GM19239 (cell line): ENCODE measurements at regions not wholly inside any gene's neighbourhood (a gene's known extent, or its start where the extent isn't known, plus 50 kb on each side); places are given as distances from the start of the nearest gene placed in this dataset.
A peak's percentile ranks its signal among the peaks of the same experiment; 100 is the strongest.
"Not testable (repeated sequence)": the region's sequence is repeated elsewhere in the genome, so short reads cannot be mapped to it uniquely, and the experiment has no call there.

Experiments
- DNase-seq: peaks from one replicate; pipeline ENCODE4 v3.0.0; 2011; ENCODE audit warnings: low spot score; ENCODE audit not compliant: insufficient read length
- FAIRE-seq: peaks from 2 replicates; lab custom pipeline; 2011; peaks lifted over from hg19 to GRCh38; lab: Jason Lieb, UNC

- FAIRE-seq = no peak
- no peak for DNase-seq
Observed at GRCh38 chr5:78726571-78726970, 78.0 kb upstream of the LHFPL2 start.

DNA sequence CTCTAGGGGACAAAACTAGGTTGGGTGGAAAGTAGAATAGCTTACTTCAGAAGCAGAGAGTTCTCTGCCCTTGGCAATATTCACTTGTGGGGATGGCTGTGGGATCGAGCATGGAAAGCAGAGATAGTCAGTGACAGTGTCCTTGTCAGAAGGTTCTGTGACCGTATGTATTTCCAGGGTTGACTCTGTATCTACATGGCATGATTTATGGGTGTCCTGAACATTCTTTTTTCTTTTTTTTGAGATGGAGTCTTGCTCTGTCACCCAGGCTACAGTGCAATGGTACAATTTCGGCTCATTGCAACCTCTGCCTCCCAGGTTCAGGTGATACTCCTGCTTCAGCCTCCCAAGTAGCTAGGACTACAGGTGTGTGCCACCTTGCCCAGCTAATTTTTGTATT is 77.4 kb upstream of the LHFPL2 start:
- FAIRE-seq (peak; percentile 55), DNase-seq (no peak)

GRCh38 chr5:78724061-78724460 is 75.5 kb upstream of the LHFPL2 start:
- DNase-seq (no peak), FAIRE-seq (peak; percentile 79)

GRCh38 chr5:78720997-78721396 is 72.4 kb upstream of the LHFPL2 start:
- FAIRE-seq (no peak), DNase-seq (no peak)

DNA sequence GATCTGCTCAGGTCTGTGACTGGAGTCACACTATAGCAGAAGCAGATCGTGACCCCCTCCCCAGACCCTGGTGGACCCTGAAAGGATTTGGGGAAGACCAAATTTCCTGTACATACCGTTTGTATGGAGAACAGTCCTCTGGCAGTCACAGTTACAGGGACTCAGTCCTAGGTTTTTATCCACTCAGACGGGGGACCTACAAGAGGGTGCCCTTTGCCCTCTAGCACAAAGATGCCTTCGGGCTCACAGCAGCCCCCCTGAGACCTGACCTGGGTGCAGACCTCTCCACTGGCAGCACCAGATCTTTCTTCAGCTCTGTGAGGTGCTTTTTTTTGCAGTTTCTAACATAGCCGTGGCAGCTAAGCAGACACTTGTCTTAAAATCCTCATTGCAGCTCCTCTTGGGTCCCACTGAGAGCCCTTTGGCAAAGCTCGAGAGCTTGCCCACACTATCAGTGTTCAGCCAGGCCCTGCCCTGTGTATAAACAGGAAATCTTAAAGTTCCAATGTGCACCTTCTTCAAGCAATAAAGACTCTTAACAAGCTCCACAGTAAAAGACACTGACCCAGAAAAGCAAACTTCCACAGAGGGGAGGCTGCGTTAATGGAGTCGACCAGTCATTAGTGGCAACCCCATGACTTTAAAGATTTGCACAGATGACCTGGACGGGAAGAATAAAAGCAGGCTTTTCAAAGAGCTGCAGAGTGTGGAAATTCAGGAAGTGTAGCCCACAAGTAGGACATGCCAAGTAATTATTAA is 71.8 kb upstream of the LHFPL2 start:
- FAIRE-seq = no peak
- DNase-seq = no peak

DNA sequence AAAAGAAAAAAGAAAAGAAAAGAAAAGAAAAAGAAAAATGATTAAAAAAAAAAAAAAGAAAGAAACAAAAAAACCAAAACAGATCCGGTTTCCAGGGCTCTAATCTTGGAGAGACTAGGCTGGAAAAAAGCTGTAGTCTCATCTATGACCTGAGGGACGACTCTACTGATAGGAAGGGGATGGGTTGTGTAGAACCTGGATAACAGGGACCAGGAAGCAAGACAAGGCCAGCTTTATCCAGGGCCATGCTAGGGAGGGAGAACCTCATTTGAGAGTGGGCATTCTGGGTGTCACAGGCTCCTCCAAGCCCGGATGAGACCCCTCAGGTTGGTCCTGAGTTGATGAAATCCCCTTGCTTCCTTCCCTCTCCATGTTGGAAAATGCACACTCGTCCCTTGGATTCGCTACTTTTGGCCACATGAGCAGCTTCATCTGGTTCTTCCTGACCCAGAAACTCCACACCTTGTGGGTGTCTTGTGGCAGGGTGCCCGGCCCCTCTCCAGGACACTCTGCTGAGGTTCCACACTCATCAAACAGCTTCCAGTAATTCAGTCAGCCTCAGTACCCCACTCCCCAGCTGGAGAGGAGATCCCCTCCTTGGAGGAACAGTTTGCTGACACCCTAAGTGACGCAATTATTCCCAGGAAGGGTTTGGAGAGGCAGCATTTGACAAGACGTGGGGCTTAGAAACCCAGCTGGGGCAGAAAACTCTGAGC is 71.1 kb upstream of the LHFPL2 start:
- no peak for DNase-seq
- FAIRE-seq = no peak

- no peak for FAIRE-seq
Observed at GRCh38 chr5:78718824-78719223, 70.3 kb upstream of the LHFPL2 start.

DNA sequence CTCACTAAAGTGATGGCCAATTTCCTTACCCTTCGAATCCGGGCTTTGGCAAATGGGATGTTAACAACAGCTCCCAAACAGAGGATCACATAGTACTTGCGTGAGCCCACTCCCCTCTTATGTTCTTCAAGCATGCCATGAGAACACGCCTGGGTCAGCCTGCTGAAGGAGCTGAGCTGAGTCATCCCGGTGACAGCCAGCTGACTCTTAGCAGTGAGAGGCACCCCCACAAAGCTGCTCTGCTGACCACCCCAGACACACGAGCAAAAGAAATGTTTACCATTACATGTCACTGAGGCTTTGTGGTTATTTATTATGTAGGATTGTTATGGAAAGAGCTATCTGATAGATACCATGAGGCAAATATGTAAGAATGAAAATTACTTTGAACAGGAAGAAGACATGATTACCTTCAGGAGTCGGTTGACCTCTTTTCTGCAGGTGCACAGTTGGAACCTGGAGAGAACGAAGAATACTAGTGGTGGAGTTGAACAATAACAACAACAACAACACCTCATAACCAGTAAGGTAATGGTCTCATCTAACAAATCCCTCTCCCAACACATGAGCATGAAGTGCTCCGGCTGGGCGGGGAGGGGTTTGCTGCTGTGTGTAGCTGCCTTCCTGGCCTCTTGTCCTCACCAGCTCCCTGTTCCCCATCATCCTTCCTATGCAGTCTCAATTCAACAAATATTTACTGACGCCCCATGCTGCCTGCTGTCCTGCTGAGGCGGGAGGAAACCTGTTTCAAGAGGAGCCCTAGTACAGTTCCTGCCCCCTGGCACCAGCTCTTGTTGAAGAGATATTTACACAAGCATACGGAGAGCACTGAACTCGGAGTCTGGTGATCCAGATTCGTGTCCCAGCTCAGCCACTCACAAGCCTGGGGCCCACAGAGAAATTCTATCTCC is 69.4 kb upstream of the LHFPL2 start:
- no peak for FAIRE-seq
- no peak for DNase-seq

More at GRCh38 chr5:78718824-78719223, 70.3 kb upstream of the LHFPL2 start:
- DNase-seq = no peak

DNA sequence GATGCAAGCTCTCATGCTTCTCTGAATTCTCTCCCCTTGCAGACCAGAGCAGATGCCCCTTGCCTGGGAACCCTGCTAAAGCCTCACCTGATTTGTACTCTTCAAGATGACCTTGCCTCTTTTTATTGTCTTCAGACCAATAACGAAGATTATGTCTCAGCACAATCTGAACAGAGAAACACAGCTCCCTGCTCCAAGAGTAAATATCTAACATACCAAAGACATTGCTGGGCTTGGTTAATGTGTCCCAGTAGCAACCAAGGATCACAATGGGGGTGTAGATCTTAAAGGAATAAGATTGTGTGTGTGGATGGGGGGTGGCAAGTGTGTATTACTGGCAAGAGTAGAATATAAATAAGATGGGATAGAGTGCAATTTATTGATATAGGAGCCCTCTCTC is 67.6 kb upstream of the LHFPL2 start:
- no peak for DNase-seq
- FAIRE-seq = no peak

GRCh38 chr5:78715351-78715750 is 66.8 kb upstream of the LHFPL2 start:
- DNase-seq, FAIRE-seq: not testable (repeated sequence)

DNA sequence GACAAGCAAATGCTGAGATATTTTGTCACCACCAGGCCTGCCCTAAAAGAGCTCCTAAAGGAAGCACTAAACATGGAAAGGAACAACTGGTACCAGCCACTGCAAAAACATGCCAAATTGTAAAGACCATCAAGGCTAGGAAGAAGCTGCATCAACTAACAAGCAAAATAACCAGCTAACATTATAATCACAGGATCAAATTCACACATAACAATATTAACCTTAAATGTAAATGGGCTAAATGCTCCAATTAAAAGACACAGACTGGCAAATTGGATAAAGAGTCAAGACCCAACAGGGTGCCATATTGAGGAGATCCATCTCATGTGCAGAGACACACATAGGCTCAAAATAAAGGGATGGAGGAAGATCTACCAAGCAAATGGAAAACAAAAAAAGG is 63.1 kb upstream of the LHFPL2 start:
- DNase-seq, FAIRE-seq: not testable (repeated sequence)

GRCh38 chr5:78709729-78710430 is 61.3 kb upstream of the LHFPL2 start:
- DNase-seq, FAIRE-seq: not testable (repeated sequence)

- DNase-seq (no peak), FAIRE-seq (no peak)
Observed at GRCh38 chr5:78706825-78707224, 58.3 kb upstream of the LHFPL2 start.

DNA sequence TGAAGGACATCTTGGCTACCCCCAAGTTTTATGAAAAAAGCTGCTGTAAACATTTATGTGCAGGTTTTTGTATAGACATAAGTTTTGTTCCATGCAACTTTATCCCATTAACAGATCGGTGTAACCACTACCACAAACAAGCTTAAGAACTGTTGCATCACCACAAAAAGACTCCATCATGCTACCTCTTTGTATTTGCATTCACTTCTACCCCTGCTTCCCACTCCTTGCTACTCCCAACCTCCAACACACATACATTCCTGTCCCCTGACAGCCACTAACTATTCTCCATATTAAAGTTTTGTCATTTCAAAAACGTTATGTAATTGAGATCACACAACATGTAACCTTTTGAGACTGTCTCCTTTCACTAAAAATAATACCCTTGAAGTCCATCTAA is 57.8 kb upstream of the LHFPL2 start:
- DNase-seq (no peak), FAIRE-seq (no peak)

- FAIRE-seq = no peak
- no peak for DNase-seq
Observed at GRCh38 chr5:78705826-78706225, 57.3 kb upstream of the LHFPL2 start.

DNA sequence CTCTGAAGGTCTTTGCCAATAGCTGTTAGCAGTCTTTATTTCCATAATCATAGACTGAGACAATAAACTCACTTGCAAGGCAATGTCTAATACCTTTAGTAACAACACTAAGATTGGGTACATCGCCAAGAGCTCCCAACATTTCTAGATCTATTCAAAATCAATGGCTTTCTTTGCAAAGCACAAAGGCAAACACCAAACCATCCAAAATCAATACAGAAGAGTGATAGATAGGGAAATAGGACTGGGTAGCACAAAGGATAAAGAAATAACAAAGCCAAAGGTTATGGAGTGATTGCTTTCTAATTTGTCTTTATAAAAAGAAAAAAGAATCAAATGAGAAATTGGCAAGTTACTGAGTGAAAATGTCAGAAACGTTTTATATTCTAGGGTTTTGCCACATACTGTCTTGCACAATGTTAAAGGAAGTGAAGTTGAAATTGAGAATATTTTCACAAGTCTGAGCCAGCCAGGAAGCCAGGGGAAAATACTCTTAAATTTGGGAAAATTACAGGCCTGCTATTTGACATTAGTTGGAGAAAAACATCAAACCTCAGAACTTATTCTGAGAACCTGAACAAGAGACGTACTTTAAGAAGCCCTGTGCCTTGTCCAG is 53.3 kb upstream of the LHFPL2 start:
- no peak for DNase-seq
- no peak for FAIRE-seq

GRCh38 chr5:78699552-78700153 is 51.1 kb upstream of the LHFPL2 start:
- FAIRE-seq (no peak), DNase-seq (no peak)

DNA sequence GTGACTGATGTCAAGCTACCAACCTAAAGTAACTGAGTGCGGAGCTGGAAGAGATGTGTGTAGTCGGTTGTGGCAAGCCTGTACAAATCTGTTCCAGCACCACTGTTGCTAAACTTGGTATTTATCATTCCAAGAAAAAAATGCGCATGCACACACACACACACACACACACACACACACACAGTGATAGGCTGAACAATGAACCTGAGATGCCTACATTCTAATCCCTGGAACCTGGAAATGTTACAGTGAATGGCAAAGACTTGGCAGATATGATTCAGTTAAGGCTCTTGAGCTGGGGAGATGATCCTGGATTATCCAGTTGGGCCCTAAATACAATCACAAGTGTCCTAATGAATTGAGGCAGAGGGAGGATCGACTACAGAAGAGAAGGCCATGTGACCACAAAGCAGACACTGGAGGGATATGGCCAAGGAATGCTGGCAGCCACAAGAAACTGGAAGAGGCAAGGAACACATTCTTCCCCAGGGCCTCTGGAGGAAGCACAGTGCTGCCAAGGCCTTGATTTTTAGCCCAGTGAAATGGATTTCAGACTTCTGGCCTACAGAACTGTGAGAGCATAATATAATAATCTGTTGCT is 49.7 kb upstream of the LHFPL2 start:
- FAIRE-seq (no peak), DNase-seq (no peak)
